Mesenchymal stem cell (in vitro differentiated cells and primary cell): ENCODE measurements at regions not wholly inside any gene's neighbourhood (a gene's known extent, or its start where the extent isn't known, plus 50 kb on each side); places are given as distances from the start of the nearest gene placed in this dataset.

Source experiments
- DNase-seq: peaks from one replicate; pipeline ENCODE4 v3.0.0-alpha.2; 2013
- H2AFZ ChIP-seq: one replicate; pipeline ENCODE4 v1.6.1; 2013; ENCODE audit warnings: low read depth, mild to moderate bottlenecking, control low read depth, inconsistent platforms, low read length, moderate library complexity
- H2AK5ac ChIP-seq: 2 replicates; pipeline ENCODE4 v1.6.1; 2013; ENCODE audit warnings: low read length, moderate library complexity, mild to moderate bottlenecking, inconsistent platforms; ENCODE audit not compliant: severe bottlenecking
- H2BK120ac ChIP-seq: one replicate; pipeline ENCODE4 v1.6.1; 2013; ENCODE audit warnings: low read depth, mild to moderate bottlenecking, inconsistent platforms, low read length, moderate library complexity
- H2BK12ac ChIP-seq, 2 experiments: one replicate each; pipeline ENCODE4 v1.6.1; 2013; ENCODE audit warnings: inconsistent platforms in 2 of 2, low read length in 2 of 2, mild to moderate bottlenecking in 2 of 2, moderate library complexity in 2 of 2, control low read depth in 1 of 2
- H2BK15ac ChIP-seq: one replicate; pipeline ENCODE4 v1.6.1; 2013; ENCODE audit warnings: mild to moderate bottlenecking, low read depth, inconsistent platforms; ENCODE audit not compliant: poor library complexity, severe bottlenecking
- H2BK5ac ChIP-seq: 2 replicates; pipeline ENCODE4 v1.6.1; 2013; ENCODE audit warnings: low read depth, mild to moderate bottlenecking, low read length, control low read depth, inconsistent platforms; ENCODE audit not compliant: poor library complexity, severe bottlenecking
- H3K14ac ChIP-seq, 2 experiments: one replicate each; pipeline ENCODE4 v1.6.1; 2013; ENCODE audit warnings: inconsistent platforms in 2 of 2, low read length in 2 of 2, control low read depth in 1 of 2, mild to moderate bottlenecking in 1 of 2, moderate library complexity in 1 of 2
- H3K18ac ChIP-seq, 2 experiments: one replicate each; pipeline ENCODE4 v1.6.1; 2013; ENCODE audit warnings: inconsistent platforms in 2 of 2, low read length in 2 of 2, control low read depth in 1 of 2, low read depth in 1 of 2, mild to moderate bottlenecking in 1 of 2
- H3K23ac ChIP-seq, 2 experiments: one replicate each; pipeline ENCODE4 v1.6.1; 2013; ENCODE audit warnings: inconsistent platforms in 2 of 2, low read length in 2 of 2, mild to moderate bottlenecking in 2 of 2, moderate library complexity in 2 of 2, control low read depth in 1 of 2
- H3K27ac ChIP-seq: 2 replicates; pipeline ENCODE4 v1.5.1; 2013; ENCODE audit warnings: mild to moderate bottlenecking, moderate library complexity, low read length, control low read depth, inconsistent platforms; ENCODE audit not compliant: poor library complexity, severe bottlenecking
- H3K27me3 ChIP-seq, 2 experiments: 2 replicates each; pipeline versions ENCODE4 v1.6.1 to v1.7.0; 2013; ENCODE audit warnings: low read length in 2 of 2, mild to moderate bottlenecking in 2 of 2, moderate library complexity in 2 of 2, control low read depth in 1 of 2, inconsistent platforms in 1 of 2; ENCODE audit not compliant: control insufficient read depth in 1 of 2, insufficient read depth in 1 of 2
- H3K36me3 ChIP-seq, 2 experiments: 2 replicates each; pipeline versions ENCODE4 v1.6.1 to v1.7.0; 2013; ENCODE audit warnings: low read length in 2 of 2, control low read depth in 1 of 2, inconsistent platforms in 1 of 2, low read depth in 1 of 2, mild to moderate bottlenecking in 1 of 2; ENCODE audit not compliant: insufficient read depth in 2 of 2, control insufficient read depth in 1 of 2
- H3K4ac ChIP-seq, 2 experiments: one replicate each; pipeline ENCODE4 v1.6.1; 2013; ENCODE audit warnings: inconsistent platforms in 2 of 2, low read length in 2 of 2, mild to moderate bottlenecking in 2 of 2, moderate library complexity in 2 of 2, control low read depth in 1 of 2, low read depth in 1 of 2
- H3K4me1 ChIP-seq: 2 replicates; pipeline ENCODE4 v1.6.1; 2013; ENCODE audit warnings: low read depth, low read length, control low read depth; ENCODE audit not compliant: control insufficient read depth, insufficient read depth
- H3K4me2 ChIP-seq: 2 replicates; pipeline ENCODE4 v1.6.1; 2013; ENCODE audit warnings: low read length, mild to moderate bottlenecking, inconsistent platforms; ENCODE audit not compliant: poor library complexity, severe bottlenecking
- H3K4me3 ChIP-seq, 2 experiments: 2 replicates each; pipeline versions ENCODE4 v1.5.1 to v1.7.0; 2013; ENCODE audit warnings: low read length in 2 of 2, mild to moderate bottlenecking in 2 of 2, control low read depth in 1 of 2, low read depth in 1 of 2; ENCODE audit not compliant: insufficient read depth in 1 of 2
- H3K79me1 ChIP-seq: replicated peaks from 2 replicates; pipeline ENCODE4 v1.6.1; 2013; ENCODE audit warnings: mild to moderate bottlenecking, control low read depth, low read length, inconsistent platforms; ENCODE audit not compliant: poor library complexity, severe bottlenecking
- H3K9ac ChIP-seq: 2 replicates; pipeline ENCODE4 v1.7.0; 2013; ENCODE audit warnings: mild to moderate bottlenecking, low read length, moderate library complexity
- H3K9me3 ChIP-seq: 2 replicates; pipeline ENCODE4 v1.7.0; 2013; ENCODE audit warnings: mild to moderate bottlenecking, low read length; ENCODE audit not compliant: control insufficient read depth
- H4K8ac ChIP-seq: one replicate; pipeline ENCODE4 v1.6.1; 2013; ENCODE audit warnings: inconsistent platforms, mild to moderate bottlenecking, low read length, moderate library complexity
- H4K91ac ChIP-seq: one replicate; pipeline ENCODE4 v1.6.1; 2013; ENCODE audit warnings: mild to moderate bottlenecking, low read length, inconsistent platforms
- WGBS: methylation state at CpG from one replicate; pipeline ENCODE4 v1.1.7; 2013; ENCODE audit warnings: mixed read lengths; 5-methylcytosine and 5-hydroxymethylcytosine counted together

DNA sequence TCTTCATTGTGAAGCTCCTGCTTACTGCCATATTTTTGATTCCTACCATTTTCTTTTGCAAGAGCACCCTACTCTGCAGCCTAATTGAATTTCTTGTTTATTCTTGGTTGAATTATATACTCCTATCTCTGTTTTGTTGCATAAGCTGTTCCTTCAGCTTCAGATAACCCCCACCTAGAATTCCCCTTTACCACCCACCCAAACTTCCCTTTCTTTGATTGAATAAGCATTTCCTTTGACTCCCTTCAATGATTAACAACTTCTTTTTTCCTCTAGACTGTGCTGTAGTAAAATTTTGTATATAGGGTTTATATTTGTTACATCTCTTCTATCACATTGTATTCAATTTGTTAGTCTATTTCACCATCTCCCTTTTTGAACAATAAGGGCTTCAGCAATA, 168.1 kb downstream of the GPR37 start:
- H3K4me2 ChIP-seq = no peak overlapping the region
- H3K14ac ChIP-seq = no peak overlapping the region
- no peak overlapping the region for H3K27ac ChIP-seq
- no peak overlapping the region for H2BK5ac ChIP-seq
- no peak overlapping the region for H3K18ac ChIP-seq
- H3K23ac ChIP-seq = no peak overlapping the region
- H3K4me3 ChIP-seq = no peak overlapping the region
- no peak overlapping the region for H2AK5ac ChIP-seq
- no peak overlapping the region for H2BK120ac ChIP-seq
- no peaks in the 10 kb centered on the region for H3K79me1 ChIP-seq
- H3K36me3 ChIP-seq = no peaks in the 10 kb centered on the region
- H2BK15ac ChIP-seq = no peak overlapping the region
- no peaks in the 10 kb centered on the region for H3K27me3 ChIP-seq
- DNase-seq = no peak
- H3K4me1 ChIP-seq = no peaks in the 10 kb centered on the region
- H4K8ac ChIP-seq = no peak overlapping the region
- peaks cover 2% of the 10 kb centered on the region for H3K9me3 ChIP-seq
- no peak overlapping the region for H3K9ac ChIP-seq
- no peak overlapping the region for H2BK12ac ChIP-seq
- no peak overlapping the region for H3K4ac ChIP-seq
- no peak overlapping the region for H2AFZ ChIP-seq
- no peak overlapping the region for H4K91ac ChIP-seq

DNA sequence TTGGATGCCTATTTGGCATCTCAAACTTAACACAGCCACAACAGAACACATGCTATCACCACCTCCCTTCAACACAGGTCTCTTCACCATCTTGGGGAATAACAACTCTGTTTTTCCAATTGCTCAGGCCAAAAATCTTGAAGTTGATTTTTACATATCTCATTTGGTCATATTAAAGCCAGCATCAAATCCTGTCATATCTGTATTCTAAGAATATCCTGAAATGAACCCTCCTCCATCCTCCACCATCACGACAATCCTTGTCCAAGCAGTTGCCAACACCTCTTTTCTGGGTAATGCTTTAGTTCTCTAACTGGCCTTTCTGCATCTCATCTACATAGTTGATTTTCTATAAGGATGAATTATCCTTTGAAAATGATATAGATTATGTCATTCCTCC, 168.7 kb downstream of the GPR37 start:
- Histone ChIP-seq H3K27ac (no peak overlapping the region), H3K4me3 (no peak overlapping the region), H3K79me1 (no peaks in the 10 kb centered on the region), H3K9me3 (peaks cover 2% of the 10 kb centered on the region), H2AFZ (no peak overlapping the region), H2BK5ac (no peak overlapping the region), H3K9ac (no peak overlapping the region), H3K27me3 (no peaks in the 10 kb centered on the region), H3K14ac (no peak overlapping the region), H2BK120ac (no peak overlapping the region), H3K4me2 (no peak overlapping the region), H3K23ac (no peak overlapping the region), H4K91ac (no peak overlapping the region), H3K4me1 (no peaks in the 10 kb centered on the region), H2BK12ac (no peak overlapping the region), H3K18ac (no peak overlapping the region), H3K4ac (no peak overlapping the region), H4K8ac (no peak overlapping the region), H2BK15ac (no peak overlapping the region), H3K36me3 (no peaks in the 10 kb centered on the region), H2AK5ac (no peak overlapping the region)
- no peak for DNase-seq
- WGBS = 92% methylated on average over 1 of the region's 1 CpG

DNA sequence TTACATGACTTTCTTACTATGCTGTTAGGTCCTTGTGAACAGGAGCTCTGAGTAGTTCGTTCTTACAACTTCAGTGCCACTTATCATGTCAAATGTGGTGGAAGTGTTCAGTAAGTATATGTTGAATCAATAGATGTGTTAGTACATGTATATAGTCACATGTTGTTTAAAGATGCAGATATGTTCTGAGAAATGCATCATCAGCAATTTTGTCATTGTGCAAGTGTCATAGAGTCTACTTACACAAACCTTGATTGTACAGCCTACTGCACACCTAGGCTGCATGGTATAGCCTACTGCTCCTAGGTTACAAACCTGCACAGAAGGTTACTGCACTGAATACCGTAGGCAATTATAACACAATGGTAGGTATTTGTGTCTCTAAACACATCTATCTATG, 174.8 kb downstream of the GPR37 start:
- no peak overlapping the region for H3K27ac ChIP-seq
- WGBS = 100% methylated on average over 1 of the region's 2 CpGs
- no peaks in the 10 kb centered on the region for H3K4me1 ChIP-seq

DNA sequence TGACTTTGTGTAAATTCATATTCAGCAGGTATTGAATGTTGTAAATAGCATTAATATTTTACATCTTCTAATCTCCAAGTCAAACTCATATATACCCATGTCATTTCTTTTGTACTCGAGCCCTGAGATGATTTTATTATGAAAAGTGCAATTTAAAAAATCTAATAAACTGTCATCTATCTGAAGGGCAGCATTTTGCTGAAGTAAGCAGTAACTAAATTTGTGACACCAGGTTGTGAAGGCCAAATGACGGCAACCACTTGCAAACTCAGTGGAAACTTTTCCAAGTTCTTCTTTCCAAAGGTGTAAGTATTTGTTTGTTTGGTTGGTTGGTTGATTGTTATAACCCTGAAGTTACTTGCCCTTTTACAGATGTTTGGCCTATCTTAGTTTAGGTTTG, 188.3 kb downstream of the GPR37 start:
- no peak overlapping the region for H2BK15ac ChIP-seq
- no peak overlapping the region for H3K14ac ChIP-seq
- H2BK5ac ChIP-seq = no peak overlapping the region
- H3K4me1 ChIP-seq = no peaks in the 10 kb centered on the region
- H3K4me3 ChIP-seq = no peak overlapping the region
- no peak overlapping the region for H4K8ac ChIP-seq
- H3K9ac ChIP-seq = no peak overlapping the region
- H3K27ac ChIP-seq = no peak overlapping the region
- 96% methylated on average over 1 of the region's 2 CpGs for WGBS
- no peak overlapping the region for H2AK5ac ChIP-seq
- no peak for DNase-seq
- no peaks in the 10 kb centered on the region for H3K79me1 ChIP-seq
- no peak overlapping the region for H4K91ac ChIP-seq
- no peak overlapping the region for H3K23ac ChIP-seq
- no peak overlapping the region for H2AFZ ChIP-seq
- H2BK120ac ChIP-seq = no peak overlapping the region
- peaks cover 3% of the 10 kb centered on the region for H3K9me3 ChIP-seq
- H3K18ac ChIP-seq = no peak overlapping the region
- H2BK12ac ChIP-seq = no peak overlapping the region
- no peak overlapping the region for H3K4me2 ChIP-seq
- no peak overlapping the region for H3K4ac ChIP-seq
- H3K27me3 ChIP-seq = no peaks in the 10 kb centered on the region
- no peaks in the 10 kb centered on the region for H3K36me3 ChIP-seq

More for the DNA sequence above, 174.8 kb downstream of the GPR37 start:
- no peak overlapping the region for H3K18ac ChIP-seq
- H2BK120ac ChIP-seq = no peak overlapping the region
- DNase-seq = no peak
- no peak overlapping the region for H3K9ac ChIP-seq
- no peak overlapping the region for H2BK15ac ChIP-seq
- no peaks in the 10 kb centered on the region for H3K79me1 ChIP-seq
- H2BK5ac ChIP-seq = no peak overlapping the region
- no peak overlapping the region for H2AFZ ChIP-seq
- H3K14ac ChIP-seq = no peak overlapping the region
- H4K8ac ChIP-seq = no peak overlapping the region
- no peak overlapping the region for H3K4ac ChIP-seq
- no peak overlapping the region for H2AK5ac ChIP-seq
- H3K4me3 ChIP-seq = no peak overlapping the region
- H4K91ac ChIP-seq = no peak overlapping the region
- peaks cover 6% of the 10 kb centered on the region for H3K9me3 ChIP-seq
- no peak overlapping the region for H3K23ac ChIP-seq
- H3K27me3 ChIP-seq = no peaks in the 10 kb centered on the region
- H2BK12ac ChIP-seq = no peak overlapping the region
- no peak overlapping the region for H3K4me2 ChIP-seq
- no peaks in the 10 kb centered on the region for H3K36me3 ChIP-seq
